ENCODE measurements at regions not wholly inside any gene's neighbourhood (a gene's known extent, or its start where the extent isn't known, plus 50 kb on each side); places are given as distances from the start of the nearest gene placed in this dataset.

DNA sequence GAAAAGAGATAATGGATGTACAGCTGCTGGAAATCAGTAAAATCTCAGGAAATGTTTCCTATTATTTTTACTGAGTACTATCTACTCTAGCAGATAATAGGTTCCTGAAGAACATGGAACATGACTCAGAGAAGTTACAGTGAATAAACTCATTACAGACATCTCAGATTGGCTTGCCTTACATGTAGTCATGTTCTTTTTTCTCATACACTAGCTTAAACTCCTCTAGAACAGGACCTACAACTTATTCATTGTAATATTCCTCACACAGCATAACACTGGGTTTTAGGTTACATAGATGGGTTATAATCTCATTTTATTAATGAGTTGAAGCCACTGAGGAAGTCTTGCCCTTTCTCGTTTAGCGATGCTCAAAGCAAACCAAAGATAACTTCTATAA lies 86.9 kb upstream of the BMP2K start:
- no peaks in the 10 kb centered on the region for H3K27me3 Mint-ChIP-seq (ENCODE audit: low read depth)
- no peak overlapping the region for H3K27ac Mint-ChIP-seq
- DNase-seq (ENCODE audit: low spot score): no peak
- H3K4me3 Mint-ChIP-seq: no peak overlapping the region
- POLR2A ChIA-PET: no interaction called here
- H3K9me3 Mint-ChIP-seq: no peaks in the 10 kb centered on the region
- ATAC-seq: no peak
- CTCF ChIA-PET: interaction anchor here (0.9 kb wide), 1 partner anchor 20 kb away, joined by 3 read pairs; no protein-coding TSS in a partner anchor
- TF ChIP-seq ZNF232 (CRISPR knock-in tag; IDR thresholded peaks at IDR 0.05) (no peak), NFATC4 (CRISPR knock-in tag; IDR thresholded peaks at IDR 0.05) (no peak), TP53 (CRISPR knock-in tag; IDR thresholded peaks at IDR 0.05) (no peak), SMAD4 (CRISPR knock-in tag; IDR thresholded peaks at IDR 0.05) (no peak), ZNF396 (CRISPR knock-in tag; IDR thresholded peaks at IDR 0.05; ENCODE audit: borderline replicate concordance) (no peak), ZNF423 (CRISPR knock-in tag; IDR thresholded peaks at IDR 0.05) (no peak)
- TF ChIP-seq, protein P1, sequence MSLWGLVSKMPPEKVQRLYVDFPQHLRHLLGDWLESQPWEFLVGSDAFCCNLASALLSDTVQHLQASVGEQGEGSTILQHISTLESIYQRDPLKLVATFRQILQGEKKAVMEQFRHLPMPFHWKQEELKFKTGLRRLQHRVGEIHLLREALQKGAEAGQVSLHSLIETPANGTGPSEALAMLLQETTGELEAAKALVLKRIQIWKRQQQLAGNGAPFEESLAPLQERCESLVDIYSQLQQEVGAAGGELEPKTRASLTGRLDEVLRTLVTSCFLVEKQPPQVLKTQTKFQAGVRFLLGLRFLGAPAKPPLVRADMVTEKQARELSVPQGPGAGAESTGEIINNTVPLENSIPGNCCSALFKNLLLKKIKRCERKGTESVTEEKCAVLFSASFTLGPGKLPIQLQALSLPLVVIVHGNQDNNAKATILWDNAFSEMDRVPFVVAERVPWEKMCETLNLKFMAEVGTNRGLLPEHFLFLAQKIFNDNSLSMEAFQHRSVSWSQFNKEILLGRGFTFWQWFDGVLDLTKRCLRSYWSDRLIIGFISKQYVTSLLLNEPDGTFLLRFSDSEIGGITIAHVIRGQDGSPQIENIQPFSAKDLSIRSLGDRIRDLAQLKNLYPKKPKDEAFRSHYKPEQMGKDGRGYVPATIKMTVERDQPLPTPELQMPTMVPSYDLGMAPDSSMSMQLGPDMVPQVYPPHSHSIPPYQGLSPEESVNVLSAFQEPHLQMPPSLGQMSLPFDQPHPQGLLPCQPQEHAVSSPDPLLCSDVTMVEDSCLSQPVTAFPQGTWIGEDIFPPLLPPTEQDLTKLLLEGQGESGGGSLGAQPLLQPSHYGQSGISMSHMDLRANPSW (CRISPR knock-in tag; conservative IDR thresholded peaks at IDR 0.05; ENCODE audit: low read depth): no peak
- TF ChIP-seq, protein P2, sequence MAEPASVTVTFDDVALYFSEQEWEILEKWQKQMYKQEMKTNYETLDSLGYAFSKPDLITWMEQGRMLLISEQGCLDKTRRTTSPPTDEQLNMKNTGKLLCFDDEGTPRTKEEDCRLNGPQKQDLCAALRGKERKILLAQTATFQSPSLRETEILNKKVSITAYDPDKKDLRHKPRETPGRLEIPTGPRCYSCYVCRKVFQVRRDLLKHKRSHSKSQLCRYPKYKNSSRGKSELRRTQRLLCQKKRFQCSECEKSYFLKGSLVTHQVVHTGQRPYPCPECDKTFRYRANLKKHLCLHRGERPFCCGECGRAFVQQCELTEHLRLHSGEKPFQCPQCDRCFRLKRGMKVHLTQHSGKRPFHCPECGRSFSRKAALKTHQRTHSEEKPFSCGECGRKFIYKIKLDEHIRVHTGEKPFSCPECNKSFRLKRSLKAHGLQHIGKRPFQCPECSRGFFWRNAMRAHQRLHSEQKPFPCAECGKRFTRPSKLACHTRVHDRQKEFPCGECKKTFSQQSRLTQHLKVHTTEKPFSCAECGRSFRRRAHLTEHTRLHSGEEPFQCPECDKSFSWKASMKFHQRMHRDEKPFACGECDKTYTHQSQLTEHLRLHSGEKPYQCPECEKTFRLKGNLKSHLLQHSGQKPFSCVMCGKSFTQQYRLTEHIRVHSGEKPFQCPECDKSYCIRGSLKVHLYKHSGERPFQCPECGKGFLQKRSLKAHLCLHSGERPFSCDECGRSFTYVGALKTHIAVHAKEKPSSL (CRISPR knock-in tag; conservative IDR thresholded peaks at IDR 0.05): no peak
- TF ChIP-seq, protein P3, sequence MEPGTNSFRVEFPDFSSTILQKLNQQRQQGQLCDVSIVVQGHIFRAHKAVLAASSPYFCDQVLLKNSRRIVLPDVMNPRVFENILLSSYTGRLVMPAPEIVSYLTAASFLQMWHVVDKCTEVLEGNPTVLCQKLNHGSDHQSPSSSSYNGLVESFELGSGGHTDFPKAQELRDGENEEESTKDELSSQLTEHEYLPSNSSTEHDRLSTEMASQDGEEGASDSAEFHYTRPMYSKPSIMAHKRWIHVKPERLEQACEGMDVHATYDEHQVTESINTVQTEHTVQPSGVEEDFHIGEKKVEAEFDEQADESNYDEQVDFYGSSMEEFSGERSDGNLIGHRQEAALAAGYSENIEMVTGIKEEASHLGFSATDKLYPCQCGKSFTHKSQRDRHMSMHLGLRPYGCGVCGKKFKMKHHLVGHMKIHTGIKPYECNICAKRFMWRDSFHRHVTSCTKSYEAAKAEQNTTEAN (CRISPR knock-in tag; IDR thresholded peaks at IDR 0.05): no peak
- TF ChIP-seq, protein P4, sequence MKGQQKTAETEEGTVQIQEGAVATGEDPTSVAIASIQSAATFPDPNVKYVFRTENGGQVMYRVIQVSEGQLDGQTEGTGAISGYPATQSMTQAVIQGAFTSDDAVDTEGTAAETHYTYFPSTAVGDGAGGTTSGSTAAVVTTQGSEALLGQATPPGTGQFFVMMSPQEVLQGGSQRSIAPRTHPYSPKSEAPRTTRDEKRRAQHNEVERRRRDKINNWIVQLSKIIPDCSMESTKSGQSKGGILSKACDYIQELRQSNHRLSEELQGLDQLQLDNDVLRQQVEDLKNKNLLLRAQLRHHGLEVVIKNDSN (CRISPR knock-in tag; IDR thresholded peaks at IDR 0.05): no peak
- H3K4me1 Mint-ChIP-seq: no peaks in the 10 kb centered on the region
- H3K36me3 Mint-ChIP-seq: no peaks in the 10 kb centered on the region

DNA sequence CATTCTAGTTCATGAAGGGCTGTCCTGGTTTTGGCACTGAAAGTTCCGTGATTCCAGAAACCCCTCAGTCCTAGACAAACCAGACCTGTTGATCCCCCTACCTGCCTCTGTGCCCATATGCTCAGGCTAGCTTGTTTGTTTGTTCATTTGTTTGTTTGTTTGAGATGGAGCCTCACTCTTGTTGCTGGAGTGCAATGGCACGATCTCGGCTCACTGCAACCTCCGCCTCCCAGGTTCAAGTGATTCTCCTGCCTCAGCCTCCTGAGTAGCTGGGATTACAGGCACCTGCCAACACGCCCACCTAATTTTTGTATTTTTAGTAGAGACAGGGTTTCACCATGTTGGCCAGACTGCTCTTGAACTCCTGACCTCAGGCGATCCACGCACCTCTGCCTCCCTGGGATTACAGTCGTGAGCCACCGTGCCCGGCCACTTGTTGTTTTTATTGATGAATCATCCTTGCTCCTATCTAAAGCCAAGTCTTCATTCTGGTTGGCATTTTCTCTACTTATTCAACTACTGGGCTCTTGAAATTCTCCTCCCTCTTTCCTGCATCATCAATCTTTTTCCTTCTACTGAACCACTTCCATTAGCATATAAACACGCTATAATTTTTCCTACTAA lies 86.3 kb upstream of the BMP2K start:
- Mint-ChIP-seq H3K27me3 (ENCODE audit: low read depth) (no peaks in the 10 kb centered on the region), H3K27ac (no peak overlapping the region), H3K36me3 (no peaks in the 10 kb centered on the region), H3K4me3 (no peak overlapping the region), H3K9me3 (no peaks in the 10 kb centered on the region), H3K4me1 (no peaks in the 10 kb centered on the region)
- ChIA-PET POLR2A (no interaction called here), CTCF (interaction anchor here (0.9 kb wide), 1 partner anchor 21 kb away, joined by 3 read pairs; no protein-coding TSS in a partner anchor)
- DNase-seq (ENCODE audit: low spot score) (no peak), ATAC-seq (no peak)
- TF ChIP-seq, protein P5, sequence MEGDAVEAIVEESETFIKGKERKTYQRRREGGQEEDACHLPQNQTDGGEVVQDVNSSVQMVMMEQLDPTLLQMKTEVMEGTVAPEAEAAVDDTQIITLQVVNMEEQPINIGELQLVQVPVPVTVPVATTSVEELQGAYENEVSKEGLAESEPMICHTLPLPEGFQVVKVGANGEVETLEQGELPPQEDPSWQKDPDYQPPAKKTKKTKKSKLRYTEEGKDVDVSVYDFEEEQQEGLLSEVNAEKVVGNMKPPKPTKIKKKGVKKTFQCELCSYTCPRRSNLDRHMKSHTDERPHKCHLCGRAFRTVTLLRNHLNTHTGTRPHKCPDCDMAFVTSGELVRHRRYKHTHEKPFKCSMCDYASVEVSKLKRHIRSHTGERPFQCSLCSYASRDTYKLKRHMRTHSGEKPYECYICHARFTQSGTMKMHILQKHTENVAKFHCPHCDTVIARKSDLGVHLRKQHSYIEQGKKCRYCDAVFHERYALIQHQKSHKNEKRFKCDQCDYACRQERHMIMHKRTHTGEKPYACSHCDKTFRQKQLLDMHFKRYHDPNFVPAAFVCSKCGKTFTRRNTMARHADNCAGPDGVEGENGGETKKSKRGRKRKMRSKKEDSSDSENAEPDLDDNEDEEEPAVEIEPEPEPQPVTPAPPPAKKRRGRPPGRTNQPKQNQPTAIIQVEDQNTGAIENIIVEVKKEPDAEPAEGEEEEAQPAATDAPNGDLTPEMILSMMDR (IDR thresholded peaks at IDR 0.05): no peak
- TF ChIP-seq RELA (CRISPR knock-in tag; IDR thresholded peaks at IDR 0.05; ENCODE audit: borderline replicate concordance): no peak
- TF ChIP-seq EMX1 (CRISPR knock-in tag; IDR thresholded peaks at IDR 0.05): no peak
- no peak for TF ChIP-seq SMAD3 (CRISPR knock-in tag; IDR thresholded peaks at IDR 0.05; ENCODE audit: borderline replicate concordance)
- TF ChIP-seq JAZF1 (CRISPR knock-in tag; IDR thresholded peaks at IDR 0.05): no peak
- TF ChIP-seq, protein P6, sequence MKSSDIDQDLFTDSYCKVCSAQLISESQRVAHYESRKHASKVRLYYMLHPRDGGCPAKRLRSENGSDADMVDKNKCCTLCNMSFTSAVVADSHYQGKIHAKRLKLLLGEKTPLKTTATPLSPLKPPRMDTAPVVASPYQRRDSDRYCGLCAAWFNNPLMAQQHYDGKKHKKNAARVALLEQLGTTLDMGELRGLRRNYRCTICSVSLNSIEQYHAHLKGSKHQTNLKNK (CRISPR knock-in tag; IDR thresholded peaks at IDR 0.05): no peak

Measured in WTC11 (cell line).